WTC11 (cell line): ENCODE measurements at regions not wholly inside any gene's neighbourhood (a gene's known extent, or its start where the extent isn't known, plus 50 kb on each side); places are given as distances from the start of the nearest gene placed in this dataset.

ENCODE experiments used
- ATAC-seq: fragments of 200-7000 bp; cut with Tn5 transposase; 2 replicates; pipeline ENCODE4 v1.10.0; 2021; ENCODE audit warnings: mild to moderate bottlenecking, moderate library complexity
- CTCF ChIA-PET: fragments of 300-600 bp; sonication (Branson Sonifier 250); formaldehyde crosslinking; loops from one replicate; lab custom pipeline; 2021; ENCODE audit warnings: antibody characterized with exemption; lab: Charles Lee
- POLR2A ChIA-PET: fragments of 350-600 bp; sonication (Branson Sonifier 250); formaldehyde crosslinking; loops from one replicate; lab custom pipeline; 2021; ENCODE audit warnings: antibody characterized with exemption; lab: Charles Lee
- DNase-seq: peaks from one replicate; pipeline ENCODE4 v3.0.0; 2021; ENCODE audit warnings: low spot score
- H3K27ac Mint-ChIP-seq: 2 replicates; pipeline ENCODE4 v1.8.0; 2021; ENCODE audit warnings: mixed read lengths
- H3K27me3 Mint-ChIP-seq: 2 replicates; pipeline ENCODE4 v1.8.0; 2021; ENCODE audit warnings: low read depth, mild to moderate bottlenecking, moderate library complexity, mixed read lengths
- H3K36me3 Mint-ChIP-seq: 2 replicates; pipeline ENCODE4 v1.8.0; 2021; ENCODE audit warnings: mixed read lengths
- H3K4me1 Mint-ChIP-seq: 2 replicates; pipeline ENCODE4 v1.8.0; 2022; ENCODE audit warnings: mixed read lengths
- H3K4me3 Mint-ChIP-seq: 2 replicates; pipeline ENCODE4 v1.8.0; 2021; ENCODE audit warnings: mild to moderate bottlenecking, moderate library complexity, mixed read lengths
- H3K9me3 Mint-ChIP-seq: 2 replicates; pipeline ENCODE4 v1.8.0; 2021; ENCODE audit warnings: mixed read lengths
- CDX4 ChIP-seq: fragments of 250-450 bp; sonication (Bioruptor Pico); IDR thresholded peaks from 2 replicates; pipeline ENCODE4 v1.9.0; 2021; ENCODE audit warnings: moderate library complexity, mild to moderate bottlenecking, inconsistent platforms, borderline replicate concordance
- GABPB1 ChIP-seq: sonication (generic); formaldehyde crosslinking; IDR thresholded peaks from 2 replicates; pipeline ENCODE4 v1.8.1; 2023; ENCODE audit warnings: mild to moderate bottlenecking, missing genetic modification reagents
- GTF2I ChIP-seq: fragments of 250-450 bp; sonication (Bioruptor Pico); conservative IDR thresholded peaks from 2 replicates; pipeline ENCODE4 v1.4.0; 2021; ENCODE audit warnings: mild to moderate bottlenecking
- KAT7 ChIP-seq: sonication (generic); formaldehyde crosslinking; IDR thresholded peaks from 2 replicates; pipeline ENCODE4 v1.8.1; 2023; ENCODE audit warnings: missing genetic modification reagents, mild to moderate bottlenecking, borderline replicate concordance
- PRDM15 ChIP-seq: sonication (generic); formaldehyde crosslinking; IDR thresholded peaks from 2 replicates; pipeline ENCODE4 v1.8.0; 2022; ENCODE audit warnings: missing genetic modification reagents
- PREB ChIP-seq: sonication (generic); formaldehyde crosslinking; IDR thresholded peaks from 2 replicates; pipeline ENCODE4 v1.8.1; 2022; ENCODE audit warnings: mild to moderate bottlenecking, missing genetic modification reagents, moderate library complexity, borderline replicate concordance
- STAT6 ChIP-seq: sonication (generic); formaldehyde crosslinking; conservative IDR thresholded peaks from 2 replicates; pipeline ENCODE4 v1.8.1; 2023; ENCODE audit warnings: mild to moderate bottlenecking, low read depth, missing genetic modification reagents, moderate library complexity
- TEAD1 ChIP-seq: sonication (generic); formaldehyde crosslinking; IDR thresholded peaks from 2 replicates; pipeline ENCODE4 v1.8.0; 2022; ENCODE audit warnings: mild to moderate bottlenecking, missing genetic modification reagents
- TEAD4 ChIP-seq: sonication (generic); formaldehyde crosslinking; IDR thresholded peaks from 2 replicates; pipeline ENCODE4 v1.8.0; 2022; ENCODE audit warnings: mild to moderate bottlenecking, missing genetic modification reagents
- TP53 ChIP-seq: sonication (generic); formaldehyde crosslinking; IDR thresholded peaks from 2 replicates; pipeline ENCODE4 v1.8.1; 2023; ENCODE audit warnings: mild to moderate bottlenecking, missing genetic modification reagents
- USF1 ChIP-seq: sonication (generic); formaldehyde crosslinking; IDR thresholded peaks from 2 replicates; pipeline ENCODE4 v1.8.0; 2022; ENCODE audit warnings: mild to moderate bottlenecking, missing genetic modification reagents
- USF2 ChIP-seq: sonication (generic); formaldehyde crosslinking; IDR thresholded peaks from 2 replicates; pipeline ENCODE4 v1.8.1; 2023; ENCODE audit warnings: mild to moderate bottlenecking, missing genetic modification reagents, moderate library complexity
- ZMAT4 ChIP-seq: fragments of 250-450 bp; sonication (Bioruptor Pico); IDR thresholded peaks from 2 replicates; pipeline ENCODE4 v1.9.0; 2021; ENCODE audit warnings: mild to moderate bottlenecking
- ZNF263 ChIP-seq: sonication (generic); formaldehyde crosslinking; IDR thresholded peaks from 2 replicates; pipeline ENCODE4 v1.8.1; 2022; ENCODE audit warnings: low read depth, mild to moderate bottlenecking, moderate library complexity, missing genetic modification reagents
- ZNF416 ChIP-seq: fragments of 250-450 bp; sonication (Bioruptor Pico); IDR thresholded peaks from 2 replicates; pipeline ENCODE4 v1.9.0; 2021; ENCODE audit warnings: mild to moderate bottlenecking, inconsistent platforms
- ZNF512 ChIP-seq: sonication (generic); formaldehyde crosslinking; IDR thresholded peaks from 2 replicates; pipeline ENCODE4 v1.8.1; 2022; ENCODE audit warnings: missing genetic modification reagents, borderline replicate concordance

GRCh38 chr5:125882061-125882460 is 541.1 kb upstream of the GRAMD2B start:
- no peak for TF ChIP-seq PRDM15 (CRISPR knock-in tag)
- TF ChIP-seq KAT7 (CRISPR knock-in tag) = no peak
- no peak for TF ChIP-seq PREB (CRISPR knock-in tag)
- no peak for TF ChIP-seq ZNF263 (CRISPR knock-in tag)
- TF ChIP-seq CDX4 (CRISPR knock-in tag) = no peak
- no peak for TF ChIP-seq GABPB1 (CRISPR knock-in tag)
- no peak for TF ChIP-seq ZNF512 (CRISPR knock-in tag)
- TF ChIP-seq STAT6 (CRISPR knock-in tag) = no peak
- no peak for TF ChIP-seq USF1
- no peak for TF ChIP-seq GTF2I (CRISPR knock-in tag)
- TF ChIP-seq TEAD1 (CRISPR knock-in tag) = no peak
- no peak for TF ChIP-seq ZNF416 (CRISPR knock-in tag)
- no peak for TF ChIP-seq USF2 (CRISPR knock-in tag)
- TF ChIP-seq TP53 (CRISPR knock-in tag) = no peak
- no peak for TF ChIP-seq TEAD4 (CRISPR knock-in tag)
- TF ChIP-seq ZMAT4 = no peak
- TF ChIP-seq, all 79 proteins: peak for 0
- H3K9me3 Mint-ChIP-seq = no peaks in the 10 kb centered on the region
- peaks cover 7% of the 10 kb centered on the region for H3K4me1 Mint-ChIP-seq
- no peak overlapping the region for H3K4me3 Mint-ChIP-seq
- no peak overlapping the region for H3K27ac Mint-ChIP-seq
- ChIA-PET POLR2A (no interaction called here), CTCF (no interaction called here)
- DNase-seq (no peak), ATAC-seq (no peak)
- no peaks in the 10 kb centered on the region for H3K27me3 Mint-ChIP-seq
- H3K36me3 Mint-ChIP-seq = no peaks in the 10 kb centered on the region
